ENCODE measurements at regions not wholly inside any gene's neighbourhood (a gene's known extent, or its start where the extent isn't known, plus 50 kb on each side); places are given as distances from the start of the nearest gene placed in this dataset.

- TF ChIP-seq CTCF (IDR thresholded peaks at IDR 0.05), result no peak
- TF ChIP-seq POLR2A (IDR thresholded peaks at IDR 0.05), result no peak
These were observed 98.4 kb upstream of the IL15 start for GRCh38 chr4:141538001-141538400.
